GM12892 (cell line): ENCODE measurements at regions not wholly inside any gene's neighbourhood (a gene's known extent, or its start where the extent isn't known, plus 50 kb on each side); places are given as distances from the start of the nearest gene placed in this dataset.

ENCODE experiments used
- DNase-seq: peaks from one replicate; pipeline ENCODE4 v3.0.0; 2011; ENCODE audit not compliant: insufficient read length
- FAIRE-seq: peaks from 2 replicates; lab custom pipeline; 2011; peaks lifted over from hg19 to GRCh38; lab: Jason Lieb, UNC
- POLR2A ChIP-seq: IDR thresholded peaks from 2 replicates; pipeline ENCODE4 v1.6.1; 2011; ENCODE audit warnings: low read depth, low read length, control low read depth
- POLR2AphosphoS5 ChIP-seq: IDR thresholded peaks from 2 replicates; pipeline ENCODE4 v1.6.1; 2011; ENCODE audit warnings: low read depth, low read length, control low read depth
- TAF1 ChIP-seq: IDR thresholded peaks from 2 replicates; pipeline ENCODE4 v1.6.1; 2011; ENCODE audit warnings: low read depth, mild to moderate bottlenecking, control low read depth, low read length, borderline replicate concordance

DNA sequence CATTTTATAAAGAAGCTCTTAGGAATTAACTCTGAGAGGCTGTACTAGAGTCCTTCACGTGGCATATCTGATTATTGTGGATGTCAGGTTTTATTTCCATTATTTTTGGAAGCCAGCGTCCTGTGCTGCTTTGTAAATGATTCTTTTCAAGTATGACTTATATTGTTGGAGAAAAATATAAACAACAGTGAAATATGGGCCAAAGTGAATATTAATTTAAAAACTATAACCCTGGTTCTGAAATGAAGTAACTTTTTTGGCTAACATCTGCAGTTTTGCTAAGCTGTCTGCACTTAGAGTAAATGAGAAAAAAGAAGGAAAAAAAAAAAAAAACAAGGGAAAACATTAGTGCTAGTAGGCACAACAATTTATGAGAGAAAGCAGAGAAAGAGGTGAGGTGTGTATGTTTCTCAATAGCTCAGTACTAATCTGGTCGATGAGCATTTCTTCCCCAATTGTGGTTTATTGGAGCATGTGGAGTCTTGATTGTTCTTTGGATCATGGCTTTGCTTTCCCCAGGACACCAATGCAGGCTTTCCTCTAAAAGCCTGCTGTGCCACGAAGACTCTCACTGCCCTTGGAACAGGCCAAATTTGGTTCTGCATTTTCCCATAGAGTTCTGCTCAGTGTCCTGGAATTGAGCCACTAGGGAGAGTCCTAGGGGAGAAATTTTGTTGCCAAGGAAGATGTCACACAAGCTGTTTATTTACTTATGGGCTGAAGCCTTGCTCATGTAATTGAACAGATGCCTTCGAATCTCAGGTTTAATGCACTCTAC, 273.3 kb downstream of the DKK2 start:
- no peak for TF ChIP-seq TAF1
- no peak for FAIRE-seq
- no peak for DNase-seq

- DNase-seq (no peak), FAIRE-seq (no peak)
- TF ChIP-seq TAF1 (no peak), POLR2AphosphoS5 (no peak), POLR2A (no peak)
These were observed 282.7 kb downstream of the DKK2 start for GRCh38 chr4:106753426-106753825.

DNA sequence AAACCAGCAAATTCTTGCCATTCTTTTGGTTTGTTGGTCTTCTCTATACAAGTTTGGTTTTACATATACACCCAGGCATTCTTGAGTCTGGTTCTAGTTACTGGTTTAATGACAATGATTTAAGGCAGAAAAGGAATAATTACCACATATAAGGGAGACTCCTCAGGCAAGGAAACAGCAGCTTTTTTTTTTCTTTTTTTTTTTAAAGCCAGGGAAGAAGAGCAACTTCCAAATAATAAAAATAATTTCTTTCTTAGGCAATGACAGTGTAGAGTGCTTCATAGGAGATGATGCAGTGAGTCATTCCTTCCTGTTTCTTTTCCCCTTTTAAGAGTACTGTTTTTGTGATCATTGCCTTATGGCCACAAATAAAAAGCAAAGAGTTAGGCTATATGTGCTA, 289.7 kb downstream of the DKK2 start:
- FAIRE-seq (no peak), DNase-seq (no peak)
- TF ChIP-seq POLR2A (no peak), TAF1 (no peak), POLR2AphosphoS5 (no peak)

DNA sequence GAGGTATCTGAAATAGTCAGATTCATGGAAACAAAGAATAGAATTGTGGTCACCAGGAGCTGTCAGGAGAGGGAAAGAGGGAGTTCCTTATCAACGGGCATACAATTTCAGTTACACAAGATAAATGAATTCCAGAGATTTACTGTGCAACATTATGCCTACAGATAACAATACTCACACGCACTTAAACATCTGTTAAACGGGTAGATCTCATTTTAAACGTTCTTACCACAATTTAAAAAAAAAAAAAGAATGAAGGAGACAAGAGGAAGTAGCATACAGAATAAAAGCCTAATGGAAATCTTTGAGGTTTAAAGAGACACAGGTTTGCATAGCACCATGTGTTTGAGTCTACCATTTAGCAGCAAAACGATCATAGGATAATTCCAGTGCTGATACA, 298.0 kb downstream of the DKK2 start:
- TF ChIP-seq POLR2AphosphoS5 = no peak
- no peak for TF ChIP-seq POLR2A
- no peak for TF ChIP-seq TAF1
- no peak for FAIRE-seq
- no peak for DNase-seq

GRCh38 chr4:106718548-106718947, 317.6 kb downstream of the DKK2 start:
- no peak for TF ChIP-seq TAF1
- TF ChIP-seq POLR2A = no peak
- TF ChIP-seq POLR2AphosphoS5 = no peak
- DNase-seq (no peak), FAIRE-seq (no peak)

DNA sequence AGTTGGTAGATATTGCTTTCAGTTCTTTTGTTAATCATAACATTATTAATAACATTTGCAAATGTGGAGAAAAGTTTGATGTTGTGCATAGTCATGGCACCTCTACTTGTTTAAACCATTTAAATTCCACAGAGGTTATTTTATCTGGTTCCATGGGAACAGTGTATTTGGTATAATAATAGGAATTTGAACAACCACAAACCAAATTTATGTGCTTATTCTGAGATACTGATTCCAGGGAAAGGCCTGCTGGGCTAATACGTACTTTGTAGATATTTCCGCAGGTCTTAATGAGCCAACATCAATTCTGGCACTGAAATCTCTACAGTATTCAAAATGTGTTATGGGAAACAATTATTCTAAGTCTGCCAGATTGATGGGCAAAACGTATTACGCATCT, 319.0 kb downstream of the DKK2 start:
- TF ChIP-seq POLR2A = no peak
- TF ChIP-seq TAF1 = no peak
- no peak for TF ChIP-seq POLR2AphosphoS5
- no peak for FAIRE-seq
- no peak for DNase-seq

DNA sequence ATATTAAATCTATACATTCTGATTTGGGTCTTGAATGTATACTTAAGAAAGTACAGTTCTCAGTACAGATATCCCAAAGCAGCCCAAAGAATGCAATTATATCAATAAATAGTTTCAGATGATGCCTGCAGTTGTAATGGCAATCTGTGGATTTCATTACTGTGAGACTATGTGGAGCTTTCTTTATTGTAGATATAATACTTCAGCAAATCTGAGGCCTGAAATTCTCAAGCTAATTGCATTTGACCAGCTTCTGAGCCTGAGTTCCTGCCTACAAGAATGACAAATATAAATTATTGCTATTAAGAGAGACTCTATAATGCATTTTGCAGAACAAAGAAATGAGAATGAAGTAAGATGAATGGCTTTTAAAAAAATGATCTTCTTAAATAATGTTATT, 320.3 kb downstream of the DKK2 start:
- FAIRE-seq = no peak
- TF ChIP-seq POLR2A (no peak), POLR2AphosphoS5 (no peak), TAF1 (no peak)
- no peak for DNase-seq

- DNase-seq (no peak), FAIRE-seq (no peak)
- TF ChIP-seq POLR2AphosphoS5 = no peak
- no peak for TF ChIP-seq POLR2A
- no peak for TF ChIP-seq TAF1
These were observed 327.7 kb downstream of the DKK2 start for GRCh38 chr4:106708464-106708816.

DNA sequence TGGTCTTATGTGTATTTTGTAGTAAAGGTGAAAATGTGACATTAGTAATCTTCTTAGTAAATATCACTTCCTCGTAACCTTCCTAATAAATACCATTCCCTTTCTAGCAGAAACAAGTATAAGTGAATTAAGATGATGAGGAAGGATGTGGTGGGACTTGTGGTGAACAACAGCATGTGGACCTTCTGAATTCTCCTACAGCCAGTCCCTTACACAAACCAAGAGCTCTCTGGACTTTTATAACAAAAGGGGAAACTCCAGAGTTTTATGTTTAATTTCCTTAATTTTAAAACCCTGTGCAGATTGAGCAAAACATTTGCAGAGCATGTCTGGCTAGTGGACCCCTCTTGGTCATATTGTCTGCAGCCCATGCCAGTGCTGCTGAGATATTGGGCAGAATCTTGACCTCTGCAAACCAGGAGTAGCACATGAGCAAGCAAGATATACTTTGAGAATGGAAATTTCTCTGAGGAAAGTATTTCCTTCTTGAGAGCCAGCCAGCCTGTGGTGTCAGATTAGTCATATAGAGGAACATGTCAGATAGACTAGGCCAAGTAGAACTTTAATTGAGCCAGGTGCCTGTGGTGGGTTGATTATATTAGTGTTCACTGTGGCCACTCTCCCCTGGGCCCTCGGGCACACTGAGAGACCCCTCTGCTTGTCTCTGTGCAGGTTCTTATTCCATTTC, 328.2 kb downstream of the DKK2 start:
- TF ChIP-seq POLR2A (no peak), TAF1 (no peak), POLR2AphosphoS5 (no peak)
- no peak for DNase-seq
- FAIRE-seq = no peak

GRCh38 chr4:106704253-106704870, 331.8 kb downstream of the DKK2 start:
- no peak for TF ChIP-seq TAF1
- no peak for TF ChIP-seq POLR2AphosphoS5
- no peak for TF ChIP-seq POLR2A
- no peak for DNase-seq
- no peak for FAIRE-seq

DNA sequence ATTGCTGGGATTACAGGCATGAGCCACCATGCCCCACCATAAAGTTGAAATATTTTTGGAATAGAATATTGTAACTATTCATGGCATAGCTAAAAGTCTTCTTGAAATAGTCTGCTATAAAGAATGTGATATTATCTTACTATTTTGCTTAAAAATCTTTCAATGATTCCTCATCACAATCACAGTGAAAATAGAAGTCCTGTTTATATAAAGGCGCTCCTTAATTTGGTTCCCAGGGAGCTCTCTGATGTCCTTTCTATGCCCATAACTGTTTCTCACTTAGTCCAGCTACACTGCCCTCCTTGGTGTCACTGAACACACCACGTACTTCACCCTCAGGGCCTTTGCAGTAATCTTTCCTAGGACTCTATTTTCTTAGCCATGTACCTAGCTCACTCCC, 331.7 kb upstream of the GIMD1 start:
- TF ChIP-seq POLR2AphosphoS5 (no peak), POLR2A (no peak), TAF1 (no peak)
- no peak for FAIRE-seq
- DNase-seq = no peak
